Activated CD4-positive, alpha-beta T cell treated with anti-CD3 and anti-CD28 coated beads for 36 hours (primary cell): ENCODE measurements at regions not wholly inside any gene's neighbourhood (a gene's known extent, or its start where the extent isn't known, plus 50 kb on each side); places are given as distances from the start of the nearest gene placed in this dataset.

Source experiments
- ATAC-seq: fragments of 200-7000 bp; cut with Tn5 transposase; one replicate; pipeline ENCODE4 v1.10.0; 2021; ENCODE audit warnings: mild to moderate bottlenecking, moderate library complexity
- CTCF ChIA-PET: fragments of 350-600 bp; sonication (Branson Sonifier 250); formaldehyde crosslinking; loops from one replicate; lab custom pipeline; 2021; ENCODE audit warnings: antibody characterized with exemption; lab: Charles Lee
- POLR2A ChIA-PET: fragments of 350-600 bp; sonication (Branson Sonifier 250); formaldehyde crosslinking; loops from one replicate; lab custom pipeline; 2021; ENCODE audit warnings: antibody characterized with exemption, inconsistent platforms; lab: Charles Lee
- DNase-seq: peaks from one replicate; pipeline ENCODE4 v3.0.0-alpha.2; 2020
- H3K27ac Mint-ChIP-seq: one replicate; pipeline ENCODE4 v1.8.0; 2021; ENCODE audit warnings: mixed read lengths
- H3K27me3 Mint-ChIP-seq: one replicate; pipeline ENCODE4 v1.8.0; 2021; ENCODE audit warnings: mixed read lengths
- H3K36me3 Mint-ChIP-seq: one replicate; pipeline ENCODE4 v1.8.0; 2021; ENCODE audit warnings: low read depth, mixed read lengths
- H3K4me1 Mint-ChIP-seq: one replicate; pipeline ENCODE4 v1.8.0; 2021; ENCODE audit warnings: mixed read lengths
- H3K4me3 Mint-ChIP-seq: one replicate; pipeline ENCODE4 v1.8.0; 2021; ENCODE audit warnings: mild to moderate bottlenecking, moderate library complexity, mixed read lengths
- H3K9me3 Mint-ChIP-seq: one replicate; pipeline ENCODE4 v1.8.0; 2021; ENCODE audit warnings: low read depth, mixed read lengths
- intact Hi-C, 2 experiments: fragments of 100-400 bp; cut with DNase I in 1 of 2; cut with micrococcal nuclease in 1 of 2; formaldehyde crosslinking; loops; one replicate each; pipeline versions ENCODE4 v1.14.2 to v1.15.1; 2022 to 2024; cut with DNase I, micrococcal nuclease

- POLR2A ChIA-PET, result no interaction called here
- Mint-ChIP-seq H3K36me3 (no peaks in the 10 kb centered on the region), H3K9me3 (peaks cover 6% of the 10 kb centered on the region), H3K27me3 (no peaks in the 10 kb centered on the region), H3K27ac (no peak overlapping the region), H3K4me1 (no peaks in the 10 kb centered on the region), H3K4me3 (no peak overlapping the region)
- ATAC-seq (no peak), DNase-seq (no peak)
- CTCF ChIA-PET, result no interaction called here
- intact Hi-C loops, result no loop called here
Measured at GRCh38 chrX:20857746-20858145, 516.5 kb upstream of the CNKSR2 start.

GRCh38 chrX:20838477-20838876, 535.7 kb upstream of the CNKSR2 start:
- CTCF ChIA-PET, result no interaction called here
- H3K36me3 Mint-ChIP-seq, result no peaks in the 10 kb centered on the region
- no peaks in the 10 kb centered on the region for H3K9me3 Mint-ChIP-seq
- ATAC-seq, result no peak
- H3K4me3 Mint-ChIP-seq, result no peak overlapping the region
- POLR2A ChIA-PET, result no interaction called here
- DNase-seq, result no peak
- no peak overlapping the region for H3K27ac Mint-ChIP-seq
- no peaks in the 10 kb centered on the region for H3K4me1 Mint-ChIP-seq
- intact Hi-C loops, result no loop called here
- peaks cover 2% of the 10 kb centered on the region for H3K27me3 Mint-ChIP-seq

GRCh38 chrX:20829665-20830491, 544.3 kb upstream of the CNKSR2 start:
- Mint-ChIP-seq H3K36me3 (no peaks in the 10 kb centered on the region), H3K4me1 (no peaks in the 10 kb centered on the region), H3K27ac (no peak overlapping the region), H3K4me3 (no peak overlapping the region), H3K27me3 (peaks cover 2% of the 10 kb centered on the region), H3K9me3 (no peaks in the 10 kb centered on the region)
- ATAC-seq (no peak), DNase-seq (no peak)
- CTCF ChIA-PET, result no interaction called here
- POLR2A ChIA-PET, result no interaction called here
- intact Hi-C loops, result no loop called here

GRCh38 chrX:20825984-20826383, 548.2 kb upstream of the CNKSR2 start:
- ATAC-seq, result no peak
- no peak for DNase-seq
- Mint-ChIP-seq H3K9me3 (no peaks in the 10 kb centered on the region), H3K36me3 (no peaks in the 10 kb centered on the region), H3K4me1 (no peaks in the 10 kb centered on the region), H3K4me3 (no peak overlapping the region), H3K27me3 (peaks cover 2% of the 10 kb centered on the region), H3K27ac (no peak overlapping the region)
- intact Hi-C loops, result no loop called here
- POLR2A ChIA-PET, result no interaction called here
- CTCF ChIA-PET, result interaction anchor here (1.4 kb wide), 1 partner anchor 296 kb away, joined by 4 read pairs; no protein-coding TSS in a partner anchor

- CTCF ChIA-PET, result no interaction called here
- Mint-ChIP-seq H3K4me1 (no peaks in the 10 kb centered on the region), H3K27me3 (peaks cover 2% of the 10 kb centered on the region), H3K27ac (no peak overlapping the region), H3K36me3 (no peaks in the 10 kb centered on the region), H3K9me3 (no peaks in the 10 kb centered on the region), H3K4me3 (no peak overlapping the region)
- POLR2A ChIA-PET, result no interaction called here
- no peak for ATAC-seq
- intact Hi-C loops, result no loop called here
- DNase-seq, result no peak
Measured at GRCh38 chrX:20803971-20804370, 537.3 kb upstream of the RPS6KA3 start.

GRCh38 chrX:20802036-20802435, 535.3 kb upstream of the RPS6KA3 start:
- ChIA-PET CTCF (interaction anchor here (1.0 kb wide), 1 partner anchor 9 kb away, joined by 3 read pairs; no protein-coding TSS in a partner anchor), POLR2A (no interaction called here)
- Mint-ChIP-seq H3K4me3 (no peak overlapping the region), H3K9me3 (no peaks in the 10 kb centered on the region), H3K36me3 (no peaks in the 10 kb centered on the region), H3K4me1 (no peaks in the 10 kb centered on the region), H3K27ac (no peak overlapping the region), H3K27me3 (peaks cover 3% of the 10 kb centered on the region)
- ATAC-seq, result no peak
- intact Hi-C loops, result no loop called here
- no peak for DNase-seq

GRCh38 chrX:20796450-20796849, 529.7 kb upstream of the RPS6KA3 start:
- POLR2A ChIA-PET, result no interaction called here
- Mint-ChIP-seq H3K27ac (no peak overlapping the region), H3K36me3 (no peaks in the 10 kb centered on the region), H3K27me3 (peaks cover 3% of the 10 kb centered on the region), H3K4me3 (no peak overlapping the region), H3K4me1 (no peaks in the 10 kb centered on the region), H3K9me3 (no peaks in the 10 kb centered on the region)
- DNase-seq, result no peak
- CTCF ChIA-PET, result no interaction called here
- ATAC-seq, result no peak
- intact Hi-C loops, result no loop called here

- ChIA-PET POLR2A (no interaction called here), CTCF (interaction anchor here (0.7 kb wide), 1 partner anchor 238 kb away, joined by 3 read pairs; no protein-coding TSS in a partner anchor)
- H3K27me3 Mint-ChIP-seq, result no peaks in the 10 kb centered on the region
- no peaks in the 10 kb centered on the region for H3K9me3 Mint-ChIP-seq
- no peak overlapping the region for H3K27ac Mint-ChIP-seq
- intact Hi-C loops, result no loop called here
- DNase-seq (no peak), ATAC-seq (no peak)
- no peak overlapping the region for H3K4me3 Mint-ChIP-seq
- no peaks in the 10 kb centered on the region for H3K4me1 Mint-ChIP-seq
- H3K36me3 Mint-ChIP-seq, result no peaks in the 10 kb centered on the region
Measured at GRCh38 chrX:20789103-20789502, 522.4 kb upstream of the RPS6KA3 start.

- no peaks in the 10 kb centered on the region for H3K4me1 Mint-ChIP-seq
- DNase-seq, result no peak
- POLR2A ChIA-PET, result no interaction called here
Measured at GRCh38 chrX:20767346-20767745, 500.6 kb upstream of the RPS6KA3 start.

GRCh38 chrX:20756585-20756984, 489.9 kb upstream of the RPS6KA3 start:
- Mint-ChIP-seq H3K36me3 (no peaks in the 10 kb centered on the region), H3K4me3 (no peak overlapping the region), H3K27ac (no peak overlapping the region), H3K4me1 (no peaks in the 10 kb centered on the region), H3K27me3 (no peaks in the 10 kb centered on the region), H3K9me3 (no peaks in the 10 kb centered on the region)
- CTCF ChIA-PET, result no interaction called here
- DNase-seq (no peak), ATAC-seq (no peak)
- POLR2A ChIA-PET, result no interaction called here
- intact Hi-C loops, result no loop called here

More at GRCh38 chrX:20767346-20767745, 500.6 kb upstream of the RPS6KA3 start:
- no peaks in the 10 kb centered on the region for H3K36me3 Mint-ChIP-seq
- CTCF ChIA-PET, result no interaction called here
- ATAC-seq, result no peak
- intact Hi-C loops, result no loop called here
- H3K27me3 Mint-ChIP-seq, result peaks cover under 1% of the 10 kb centered on the region
- H3K4me3 Mint-ChIP-seq, result no peak overlapping the region
- H3K27ac Mint-ChIP-seq, result no peak overlapping the region
- peaks cover 1% of the 10 kb centered on the region for H3K9me3 Mint-ChIP-seq

GRCh38 chrX:20753076-20753475, 486.4 kb upstream of the RPS6KA3 start:
- H3K9me3 Mint-ChIP-seq, result no peaks in the 10 kb centered on the region
- H3K4me1 Mint-ChIP-seq, result no peaks in the 10 kb centered on the region
- H3K27me3 Mint-ChIP-seq, result no peaks in the 10 kb centered on the region
- no peaks in the 10 kb centered on the region for H3K36me3 Mint-ChIP-seq
- H3K4me3 Mint-ChIP-seq, result no peak overlapping the region
- POLR2A ChIA-PET, result no interaction called here
- CTCF ChIA-PET, result no interaction called here
- no peak for DNase-seq
- H3K27ac Mint-ChIP-seq, result no peak overlapping the region
- ATAC-seq, result no peak
- intact Hi-C loops, result no loop called here

GRCh38 chrX:20746690-20747089, 480.0 kb upstream of the RPS6KA3 start:
- ChIA-PET CTCF (no interaction called here), POLR2A (no interaction called here)
- intact Hi-C loops, result no loop called here
- no peak for ATAC-seq
- H3K4me1 Mint-ChIP-seq, result no peaks in the 10 kb centered on the region
- no peaks in the 10 kb centered on the region for H3K27me3 Mint-ChIP-seq
- H3K4me3 Mint-ChIP-seq, result no peak overlapping the region
- no peaks in the 10 kb centered on the region for H3K36me3 Mint-ChIP-seq
- no peak for DNase-seq
- H3K9me3 Mint-ChIP-seq, result no peaks in the 10 kb centered on the region
- H3K27ac Mint-ChIP-seq, result no peak overlapping the region
